ENCODE measurements at regions not wholly inside any gene's neighbourhood (a gene's known extent, or its start where the extent isn't known, plus 50 kb on each side); places are given as distances from the start of the nearest gene placed in this dataset.

- TF ChIP-seq NR2F2 (IDR thresholded peaks at IDR 0.05): no peak
- no peak for TF ChIP-seq CTCF (IDR thresholded peaks at IDR 0.05; ENCODE audit: low read depth, low read length, missing input control)
- no peak for TF ChIP-seq GABPA (IDR thresholded peaks at IDR 0.05 in 1 of 2, conservative IDR thresholded peaks at IDR 0.05 in 1 of 2)
- TF ChIP-seq JUND (IDR thresholded peaks at IDR 0.05): no peak
- TF ChIP-seq SP1 (IDR thresholded peaks at IDR 0.05): no peak
- no peak for TF ChIP-seq HNF4G (IDR thresholded peaks at IDR 0.05)
- no peak for TF ChIP-seq ATF3 (IDR thresholded peaks at IDR 0.05)
- TF ChIP-seq FOXA1 (IDR thresholded peaks at IDR 0.05): no peak
- TF ChIP-seq YY1 (IDR thresholded peaks at IDR 0.05): no peak
- no peak for TF ChIP-seq MAX (IDR thresholded peaks at IDR 0.05)
- TF ChIP-seq EGR1 (IDR thresholded peaks at IDR 0.05; ENCODE audit: low read depth in 2 of 2): no peak
- no peak for TF ChIP-seq RAD21 (IDR thresholded peaks at IDR 0.05)
- TF ChIP-seq TAF1 (conservative IDR thresholded peaks at IDR 0.05): no peak
- no peak for TF ChIP-seq REST (IDR thresholded peaks at IDR 0.05)
Observed at GRCh38 chr6:23320471-23321015, 751.2 kb downstream of the HDGFL1 start.
